ENCODE measurements at regions not wholly inside any gene's neighbourhood (a gene's known extent, or its start where the extent isn't known, plus 50 kb on each side); places are given as distances from the start of the nearest gene placed in this dataset.

DNA sequence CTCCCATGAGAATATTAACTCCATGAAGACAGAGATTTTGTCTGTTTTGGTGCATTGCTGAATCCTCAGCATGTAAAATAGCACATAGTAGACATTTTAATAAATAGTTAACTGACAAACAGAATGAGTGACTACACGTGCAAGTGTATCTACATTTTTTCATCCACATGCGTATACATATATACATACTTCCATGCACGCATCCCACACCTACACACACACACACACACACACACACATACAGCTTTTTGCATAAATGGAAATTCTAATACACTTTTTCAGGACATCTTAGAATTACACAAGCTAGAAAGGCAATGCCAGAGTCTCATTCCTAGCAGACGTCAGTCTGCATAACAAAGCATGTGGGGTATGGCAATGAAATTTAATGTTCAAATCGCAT is 139.7 kb upstream of the LRFN2 start:
- DNase-seq (ENCODE audit: low spot score) = no peak
- TF ChIP-seq GABPB1 (CRISPR knock-in tag; IDR thresholded peaks at IDR 0.05) (no peak), ATF1 (CRISPR knock-in tag; IDR thresholded peaks at IDR 0.05) (no peak)
- Mint-ChIP-seq H3K36me3 (no peaks in the 10 kb centered on the region), H3K27ac (no peak overlapping the region), H3K27me3 (ENCODE audit: low read depth) (no peaks in the 10 kb centered on the region), H3K4me1 (peaks cover 29% of the 10 kb centered on the region), H3K9me3 (no peaks in the 10 kb centered on the region), H3K4me3 (no peak overlapping the region)
- CTCF ChIA-PET = interaction anchor here (0.7 kb wide), 1 partner anchor 14 kb away, joined by 3 read pairs; no protein-coding TSS in a partner anchor
- ATAC-seq = no peak
- POLR2A ChIA-PET = no interaction called here

DNA sequence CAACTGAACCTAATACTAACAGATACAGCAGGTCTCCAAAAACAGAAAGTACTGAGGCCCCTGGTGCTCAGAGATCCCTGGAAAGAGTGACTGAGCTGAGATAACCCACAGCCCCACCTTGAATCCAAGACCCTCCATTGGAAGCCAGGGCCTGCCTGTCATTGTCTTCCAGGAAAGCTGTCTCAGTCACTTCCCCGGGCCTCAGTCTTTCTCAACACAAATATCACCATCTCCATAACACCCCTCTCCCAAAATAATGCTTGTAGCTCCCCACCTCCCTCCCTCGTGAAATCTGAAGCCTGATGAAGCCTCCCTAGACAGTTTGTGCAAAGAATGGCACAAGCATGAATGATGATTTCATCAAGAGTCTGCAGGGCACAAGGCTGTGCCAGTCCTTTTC is 138.2 kb upstream of the LRFN2 start:
- DNase-seq (ENCODE audit: low spot score) = no peak
- CTCF ChIA-PET = interaction anchor here (2.2 kb wide), 1 partner anchor 12 kb away, joined by 7 read pairs; no protein-coding TSS in a partner anchor
- no peak overlapping the region for H3K4me3 Mint-ChIP-seq
- POLR2A ChIA-PET = no interaction called here
- TF ChIP-seq ZNF263 (CRISPR knock-in tag; IDR thresholded peaks at IDR 0.05; ENCODE audit: low read depth) (no peak), NFATC4 (CRISPR knock-in tag; IDR thresholded peaks at IDR 0.05) (no peak), ZNF396 (CRISPR knock-in tag; IDR thresholded peaks at IDR 0.05; ENCODE audit: borderline replicate concordance) (no peak), CREB1 (CRISPR knock-in tag; IDR thresholded peaks at IDR 0.05) (no peak), NR3C1 (CRISPR knock-in tag; conservative IDR thresholded peaks at IDR 0.05; ENCODE audit: low read depth) (no peak), CBFB (CRISPR knock-in tag; IDR thresholded peaks at IDR 0.05; ENCODE audit: low read depth) (no peak), ZBTB21 (CRISPR knock-in tag; IDR thresholded peaks at IDR 0.05; ENCODE audit: borderline replicate concordance) (no peak), NR2C2 (CRISPR knock-in tag; IDR thresholded peaks at IDR 0.05) (no peak)
- TF ChIP-seq, protein P1, sequence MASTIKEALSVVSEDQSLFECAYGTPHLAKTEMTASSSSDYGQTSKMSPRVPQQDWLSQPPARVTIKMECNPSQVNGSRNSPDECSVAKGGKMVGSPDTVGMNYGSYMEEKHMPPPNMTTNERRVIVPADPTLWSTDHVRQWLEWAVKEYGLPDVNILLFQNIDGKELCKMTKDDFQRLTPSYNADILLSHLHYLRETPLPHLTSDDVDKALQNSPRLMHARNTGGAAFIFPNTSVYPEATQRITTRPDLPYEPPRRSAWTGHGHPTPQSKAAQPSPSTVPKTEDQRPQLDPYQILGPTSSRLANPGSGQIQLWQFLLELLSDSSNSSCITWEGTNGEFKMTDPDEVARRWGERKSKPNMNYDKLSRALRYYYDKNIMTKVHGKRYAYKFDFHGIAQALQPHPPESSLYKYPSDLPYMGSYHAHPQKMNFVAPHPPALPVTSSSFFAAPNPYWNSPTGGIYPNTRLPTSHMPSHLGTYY (CRISPR knock-in tag; IDR thresholded peaks at IDR 0.05) = no peak
- TF ChIP-seq, protein P2, sequence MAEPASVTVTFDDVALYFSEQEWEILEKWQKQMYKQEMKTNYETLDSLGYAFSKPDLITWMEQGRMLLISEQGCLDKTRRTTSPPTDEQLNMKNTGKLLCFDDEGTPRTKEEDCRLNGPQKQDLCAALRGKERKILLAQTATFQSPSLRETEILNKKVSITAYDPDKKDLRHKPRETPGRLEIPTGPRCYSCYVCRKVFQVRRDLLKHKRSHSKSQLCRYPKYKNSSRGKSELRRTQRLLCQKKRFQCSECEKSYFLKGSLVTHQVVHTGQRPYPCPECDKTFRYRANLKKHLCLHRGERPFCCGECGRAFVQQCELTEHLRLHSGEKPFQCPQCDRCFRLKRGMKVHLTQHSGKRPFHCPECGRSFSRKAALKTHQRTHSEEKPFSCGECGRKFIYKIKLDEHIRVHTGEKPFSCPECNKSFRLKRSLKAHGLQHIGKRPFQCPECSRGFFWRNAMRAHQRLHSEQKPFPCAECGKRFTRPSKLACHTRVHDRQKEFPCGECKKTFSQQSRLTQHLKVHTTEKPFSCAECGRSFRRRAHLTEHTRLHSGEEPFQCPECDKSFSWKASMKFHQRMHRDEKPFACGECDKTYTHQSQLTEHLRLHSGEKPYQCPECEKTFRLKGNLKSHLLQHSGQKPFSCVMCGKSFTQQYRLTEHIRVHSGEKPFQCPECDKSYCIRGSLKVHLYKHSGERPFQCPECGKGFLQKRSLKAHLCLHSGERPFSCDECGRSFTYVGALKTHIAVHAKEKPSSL (CRISPR knock-in tag; conservative IDR thresholded peaks at IDR 0.05) = no peak
- TF ChIP-seq, protein P3, sequence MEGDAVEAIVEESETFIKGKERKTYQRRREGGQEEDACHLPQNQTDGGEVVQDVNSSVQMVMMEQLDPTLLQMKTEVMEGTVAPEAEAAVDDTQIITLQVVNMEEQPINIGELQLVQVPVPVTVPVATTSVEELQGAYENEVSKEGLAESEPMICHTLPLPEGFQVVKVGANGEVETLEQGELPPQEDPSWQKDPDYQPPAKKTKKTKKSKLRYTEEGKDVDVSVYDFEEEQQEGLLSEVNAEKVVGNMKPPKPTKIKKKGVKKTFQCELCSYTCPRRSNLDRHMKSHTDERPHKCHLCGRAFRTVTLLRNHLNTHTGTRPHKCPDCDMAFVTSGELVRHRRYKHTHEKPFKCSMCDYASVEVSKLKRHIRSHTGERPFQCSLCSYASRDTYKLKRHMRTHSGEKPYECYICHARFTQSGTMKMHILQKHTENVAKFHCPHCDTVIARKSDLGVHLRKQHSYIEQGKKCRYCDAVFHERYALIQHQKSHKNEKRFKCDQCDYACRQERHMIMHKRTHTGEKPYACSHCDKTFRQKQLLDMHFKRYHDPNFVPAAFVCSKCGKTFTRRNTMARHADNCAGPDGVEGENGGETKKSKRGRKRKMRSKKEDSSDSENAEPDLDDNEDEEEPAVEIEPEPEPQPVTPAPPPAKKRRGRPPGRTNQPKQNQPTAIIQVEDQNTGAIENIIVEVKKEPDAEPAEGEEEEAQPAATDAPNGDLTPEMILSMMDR (IDR thresholded peaks at IDR 0.05) = no peak
- TF ChIP-seq, protein P4, sequence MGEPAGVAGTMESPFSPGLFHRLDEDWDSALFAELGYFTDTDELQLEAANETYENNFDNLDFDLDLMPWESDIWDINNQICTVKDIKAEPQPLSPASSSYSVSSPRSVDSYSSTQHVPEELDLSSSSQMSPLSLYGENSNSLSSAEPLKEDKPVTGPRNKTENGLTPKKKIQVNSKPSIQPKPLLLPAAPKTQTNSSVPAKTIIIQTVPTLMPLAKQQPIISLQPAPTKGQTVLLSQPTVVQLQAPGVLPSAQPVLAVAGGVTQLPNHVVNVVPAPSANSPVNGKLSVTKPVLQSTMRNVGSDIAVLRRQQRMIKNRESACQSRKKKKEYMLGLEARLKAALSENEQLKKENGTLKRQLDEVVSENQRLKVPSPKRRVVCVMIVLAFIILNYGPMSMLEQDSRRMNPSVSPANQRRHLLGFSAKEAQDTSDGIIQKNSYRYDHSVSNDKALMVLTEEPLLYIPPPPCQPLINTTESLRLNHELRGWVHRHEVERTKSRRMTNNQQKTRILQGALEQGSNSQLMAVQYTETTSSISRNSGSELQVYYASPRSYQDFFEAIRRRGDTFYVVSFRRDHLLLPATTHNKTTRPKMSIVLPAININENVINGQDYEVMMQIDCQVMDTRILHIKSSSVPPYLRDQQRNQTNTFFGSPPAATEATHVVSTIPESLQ (CRISPR knock-in tag; IDR thresholded peaks at IDR 0.05) = no peak
- no peak for ATAC-seq
- H3K27ac Mint-ChIP-seq = no peak overlapping the region
- peaks cover 31% of the 10 kb centered on the region for H3K4me1 Mint-ChIP-seq
- H3K9me3 Mint-ChIP-seq = no peaks in the 10 kb centered on the region
- no peaks in the 10 kb centered on the region for H3K36me3 Mint-ChIP-seq
- no peaks in the 10 kb centered on the region for H3K27me3 Mint-ChIP-seq (ENCODE audit: low read depth)

DNA sequence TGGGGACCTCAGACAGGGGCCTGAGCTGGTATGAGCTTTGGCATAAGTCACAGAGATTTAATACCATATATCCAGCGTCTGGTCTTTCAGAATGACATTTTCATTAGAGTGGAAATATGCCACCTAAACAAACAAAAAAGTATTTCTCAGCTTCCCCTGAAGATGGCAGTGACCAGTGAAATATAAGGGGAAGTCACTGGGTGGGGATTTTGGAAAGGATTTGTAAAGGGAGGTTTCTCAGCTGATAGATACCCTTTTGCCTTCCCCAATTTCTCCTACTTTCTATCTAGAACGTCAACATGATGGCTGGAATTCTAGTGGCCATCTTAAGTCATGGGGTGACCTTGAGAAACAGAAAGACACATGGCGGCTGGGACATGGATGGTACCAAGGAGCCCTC is 137.7 kb upstream of the LRFN2 start:
- TF ChIP-seq, protein P5, sequence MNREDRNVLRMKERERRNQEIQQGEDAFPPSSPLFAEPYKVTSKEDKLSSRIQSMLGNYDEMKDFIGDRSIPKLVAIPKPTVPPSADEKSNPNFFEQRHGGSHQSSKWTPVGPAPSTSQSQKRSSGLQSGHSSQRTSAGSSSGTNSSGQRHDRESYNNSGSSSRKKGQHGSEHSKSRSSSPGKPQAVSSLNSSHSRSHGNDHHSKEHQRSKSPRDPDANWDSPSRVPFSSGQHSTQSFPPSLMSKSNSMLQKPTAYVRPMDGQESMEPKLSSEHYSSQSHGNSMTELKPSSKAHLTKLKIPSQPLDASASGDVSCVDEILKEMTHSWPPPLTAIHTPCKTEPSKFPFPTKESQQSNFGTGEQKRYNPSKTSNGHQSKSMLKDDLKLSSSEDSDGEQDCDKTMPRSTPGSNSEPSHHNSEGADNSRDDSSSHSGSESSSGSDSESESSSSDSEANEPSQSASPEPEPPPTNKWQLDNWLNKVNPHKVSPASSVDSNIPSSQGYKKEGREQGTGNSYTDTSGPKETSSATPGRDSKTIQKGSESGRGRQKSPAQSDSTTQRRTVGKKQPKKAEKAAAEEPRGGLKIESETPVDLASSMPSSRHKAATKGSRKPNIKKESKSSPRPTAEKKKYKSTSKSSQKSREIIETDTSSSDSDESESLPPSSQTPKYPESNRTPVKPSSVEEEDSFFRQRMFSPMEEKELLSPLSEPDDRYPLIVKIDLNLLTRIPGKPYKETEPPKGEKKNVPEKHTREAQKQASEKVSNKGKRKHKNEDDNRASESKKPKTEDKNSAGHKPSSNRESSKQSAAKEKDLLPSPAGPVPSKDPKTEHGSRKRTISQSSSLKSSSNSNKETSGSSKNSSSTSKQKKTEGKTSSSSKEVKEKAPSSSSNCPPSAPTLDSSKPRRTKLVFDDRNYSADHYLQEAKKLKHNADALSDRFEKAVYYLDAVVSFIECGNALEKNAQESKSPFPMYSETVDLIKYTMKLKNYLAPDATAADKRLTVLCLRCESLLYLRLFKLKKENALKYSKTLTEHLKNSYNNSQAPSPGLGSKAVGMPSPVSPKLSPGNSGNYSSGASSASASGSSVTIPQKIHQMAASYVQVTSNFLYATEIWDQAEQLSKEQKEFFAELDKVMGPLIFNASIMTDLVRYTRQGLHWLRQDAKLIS (CRISPR knock-in tag; IDR thresholded peaks at IDR 0.05; ENCODE audit: borderline replicate concordance) = no peak
- TF ChIP-seq, protein P6, sequence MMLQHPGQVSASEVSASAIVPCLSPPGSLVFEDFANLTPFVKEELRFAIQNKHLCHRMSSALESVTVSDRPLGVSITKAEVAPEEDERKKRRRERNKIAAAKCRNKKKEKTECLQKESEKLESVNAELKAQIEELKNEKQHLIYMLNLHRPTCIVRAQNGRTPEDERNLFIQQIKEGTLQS (CRISPR knock-in tag; conservative IDR thresholded peaks at IDR 0.05) = no peak
- TF ChIP-seq TEAD1 (CRISPR knock-in tag; IDR thresholded peaks at IDR 0.05) = no peak
- TF ChIP-seq NR1H2 (CRISPR knock-in tag; IDR thresholded peaks at IDR 0.05) = no peak
- no peak for TF ChIP-seq NFYB (CRISPR knock-in tag; conservative IDR thresholded peaks at IDR 0.05; ENCODE audit: low read depth)
- TF ChIP-seq, protein P7, sequence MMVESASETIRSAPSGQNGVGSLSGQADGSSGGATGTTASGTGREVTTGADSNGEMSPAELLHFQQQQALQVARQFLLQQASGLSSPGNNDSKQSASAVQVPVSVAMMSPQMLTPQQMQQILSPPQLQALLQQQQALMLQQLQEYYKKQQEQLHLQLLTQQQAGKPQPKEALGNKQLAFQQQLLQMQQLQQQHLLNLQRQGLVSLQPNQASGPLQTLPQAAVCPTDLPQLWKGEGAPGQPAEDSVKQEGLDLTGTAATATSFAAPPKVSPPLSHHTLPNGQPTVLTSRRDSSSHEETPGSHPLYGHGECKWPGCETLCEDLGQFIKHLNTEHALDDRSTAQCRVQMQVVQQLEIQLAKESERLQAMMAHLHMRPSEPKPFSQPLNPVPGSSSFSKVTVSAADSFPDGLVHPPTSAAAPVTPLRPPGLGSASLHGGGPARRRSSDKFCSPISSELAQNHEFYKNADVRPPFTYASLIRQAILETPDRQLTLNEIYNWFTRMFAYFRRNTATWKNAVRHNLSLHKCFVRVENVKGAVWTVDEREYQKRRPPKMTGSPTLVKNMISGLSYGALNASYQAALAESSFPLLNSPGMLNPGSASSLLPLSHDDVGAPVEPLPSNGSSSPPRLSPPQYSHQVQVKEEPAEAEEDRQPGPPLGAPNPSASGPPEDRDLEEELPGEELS (CRISPR knock-in tag; IDR thresholded peaks at IDR 0.05) = no peak
- POLR2A ChIA-PET = no interaction called here
- Mint-ChIP-seq H3K9me3 (no peaks in the 10 kb centered on the region), H3K36me3 (no peaks in the 10 kb centered on the region), H3K27ac (no peak overlapping the region), H3K27me3 (ENCODE audit: low read depth) (no peaks in the 10 kb centered on the region), H3K4me3 (no peak overlapping the region), H3K4me1 (peaks cover 31% of the 10 kb centered on the region)
- no peak for ATAC-seq
- no peak for DNase-seq (ENCODE audit: low spot score)
- CTCF ChIA-PET = interaction anchor here (2.2 kb wide), 1 partner anchor 12 kb away, joined by 7 read pairs; no protein-coding TSS in a partner anchor
